ENCODE measurements at regions not wholly inside any gene's neighbourhood (a gene's known extent, or its start where the extent isn't known, plus 50 kb on each side); places are given as distances from the start of the nearest gene placed in this dataset.
"Not testable (repeated sequence)": the region's sequence is repeated elsewhere in the genome, so short reads cannot be mapped to it uniquely, and the experiment has no call there.

DNA sequence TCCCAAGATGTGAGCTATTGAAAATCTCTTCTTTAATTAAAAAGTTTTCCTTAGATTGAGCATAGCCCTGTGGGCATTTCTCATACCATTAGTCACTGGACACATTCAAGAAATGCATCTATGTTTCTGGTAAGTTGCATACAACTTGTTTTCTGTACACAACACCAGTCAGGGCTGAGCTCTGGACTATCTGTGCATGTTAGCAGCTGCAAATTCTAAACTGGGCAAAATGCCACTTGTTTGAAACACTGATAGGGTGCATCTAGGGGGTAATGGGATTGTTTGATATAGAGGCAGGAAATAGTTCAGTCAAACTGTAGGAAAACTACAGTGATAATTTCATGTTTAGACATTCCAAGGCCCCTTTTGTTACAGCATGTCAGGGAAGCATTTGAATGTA lies 145.6 kb upstream of the NPY start:
- no peak for DNase-seq

DNA sequence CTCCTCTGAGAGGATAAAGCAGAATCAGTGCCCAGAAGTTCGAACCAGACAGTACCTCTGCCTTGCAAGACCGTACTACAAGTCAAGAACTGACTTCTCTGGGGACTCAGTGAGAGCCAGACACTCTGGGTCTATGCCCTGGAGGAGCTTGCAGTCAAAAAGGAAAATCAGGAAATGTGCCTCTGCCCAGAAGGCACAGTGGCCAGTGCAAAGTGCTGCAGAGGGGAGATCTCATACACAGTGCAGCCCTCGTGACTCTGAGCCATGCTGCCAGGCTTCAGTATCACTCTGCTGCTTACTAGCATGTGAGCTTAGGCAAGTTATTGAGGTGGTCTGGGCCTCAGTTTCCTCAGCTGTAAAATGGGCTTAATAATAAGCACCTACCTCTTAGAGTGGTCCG lies 144.0 kb upstream of the NPY start:
- DNase-seq, result no peak

DNA sequence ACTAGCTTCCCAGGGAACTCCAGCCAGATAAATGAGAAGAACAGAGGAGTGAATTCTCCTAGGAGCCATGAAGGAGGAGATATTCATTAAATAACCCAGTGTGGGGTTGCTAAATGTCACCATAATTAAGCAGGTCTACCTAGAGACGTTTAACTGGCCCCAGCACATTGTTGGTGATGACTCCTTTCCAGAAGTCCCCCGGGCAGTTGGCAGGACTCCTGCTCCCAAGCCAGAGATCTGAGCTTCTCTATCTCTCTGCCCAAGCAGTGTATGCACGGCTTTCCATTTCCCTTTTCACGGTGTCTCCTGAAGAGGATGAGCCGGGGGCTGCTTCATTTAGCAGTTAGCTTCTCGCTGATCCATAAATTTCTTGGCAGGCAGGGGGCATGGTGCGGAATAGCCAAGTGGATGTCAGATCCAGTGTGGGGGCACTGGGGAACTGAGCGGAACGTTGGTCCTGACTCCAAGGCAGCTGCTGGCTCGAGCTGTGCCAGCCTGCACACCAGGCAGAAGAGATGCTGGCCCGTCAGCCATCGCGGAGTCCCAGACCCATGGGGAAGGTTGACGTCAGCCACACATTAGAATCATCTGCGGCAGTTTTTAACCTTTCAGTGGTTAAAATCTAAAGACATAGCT lies 142.0 kb upstream of the NPY start:
- DNase-seq, result no peak

DNA sequence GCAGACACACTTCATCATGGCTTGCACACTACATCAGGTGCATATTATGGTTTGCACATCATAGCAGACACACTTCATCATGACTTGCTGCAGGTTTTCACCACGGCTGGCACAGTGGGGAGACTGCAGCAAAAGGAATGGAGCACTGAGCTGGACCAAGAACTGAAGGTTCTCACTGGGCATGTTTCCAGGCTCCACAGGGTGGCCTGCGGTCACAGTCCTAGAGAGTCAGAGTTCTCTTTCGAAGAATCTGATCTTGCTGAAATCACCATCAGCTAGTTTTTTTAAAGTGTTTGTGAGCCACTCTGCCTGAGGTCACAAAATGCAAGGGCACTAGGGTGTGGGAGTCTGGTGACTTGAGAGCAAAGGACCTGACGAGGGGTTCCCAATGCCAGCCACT lies 140.4 kb upstream of the NPY start:
- no peak for DNase-seq

DNA sequence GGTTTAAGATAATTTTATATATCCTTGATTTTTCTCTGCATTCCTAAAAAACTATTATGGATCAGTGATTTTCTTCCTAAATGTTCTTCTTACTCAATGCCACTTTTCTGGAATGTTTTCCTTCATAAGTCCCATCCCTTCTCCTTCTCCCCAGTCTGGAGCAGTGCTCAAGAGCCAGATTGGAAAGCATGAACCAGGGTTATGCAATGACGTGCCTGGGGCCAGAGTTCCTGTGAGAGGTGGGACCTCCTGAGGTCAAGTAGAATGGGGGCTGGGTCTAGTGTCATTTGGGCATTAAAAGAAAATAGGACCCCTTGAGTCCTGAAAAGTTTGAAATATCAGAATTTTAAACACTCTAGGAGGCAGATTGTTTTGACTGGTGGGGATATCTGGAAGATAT lies 132.0 kb upstream of the NPY start:
- DNase-seq, result no peak

DNA sequence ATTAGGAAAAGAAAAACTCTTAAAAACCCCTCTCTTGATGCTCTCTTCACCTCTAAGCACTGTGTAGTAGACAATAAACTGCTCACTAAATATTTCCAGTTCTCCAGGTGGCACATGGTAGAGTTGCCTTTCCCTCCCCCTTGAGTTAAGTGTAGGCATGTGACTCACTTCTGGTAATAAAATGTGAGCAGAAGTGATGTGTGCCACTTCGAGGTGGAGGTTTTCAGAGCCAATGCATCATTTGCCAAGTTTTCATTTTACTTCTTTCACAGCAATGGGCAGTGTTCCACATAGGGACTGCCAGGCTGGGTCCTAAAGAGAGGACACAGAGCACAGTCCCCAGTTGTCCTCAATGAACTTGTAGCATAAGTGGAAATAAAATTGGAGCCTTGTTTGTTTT lies 131.6 kb upstream of the NPY start:
- DNase-seq, result no peak

DNA sequence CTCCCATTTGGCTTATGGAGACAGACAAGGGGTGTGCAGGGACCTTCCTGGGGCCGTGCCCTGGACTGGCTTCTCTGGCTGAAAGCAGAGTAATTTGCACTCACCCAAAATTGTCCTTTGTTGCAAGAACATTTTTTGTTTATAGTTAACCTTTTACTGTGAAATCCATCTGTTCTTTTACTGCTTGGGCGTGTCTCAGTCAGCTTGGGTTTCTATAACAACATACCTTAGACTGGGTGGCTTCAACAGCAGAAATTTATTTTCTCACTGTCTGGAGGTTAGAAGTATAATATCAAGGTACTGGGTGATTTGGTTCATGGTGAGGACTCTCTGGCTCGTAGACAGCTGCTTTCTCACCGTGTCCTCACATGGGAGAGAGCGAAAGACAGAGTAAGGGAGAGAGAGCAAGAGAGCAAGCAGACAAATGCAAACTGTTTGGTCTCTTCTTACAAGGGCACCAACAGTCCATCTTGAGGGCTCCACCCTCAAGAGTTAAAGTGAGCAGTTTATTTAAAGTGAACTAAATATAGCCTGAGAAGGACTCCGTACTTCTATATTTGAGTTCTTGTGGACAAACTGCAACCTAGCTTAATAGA lies 131.0 kb upstream of the NPY start:
- DNase-seq, result no peak

DNA sequence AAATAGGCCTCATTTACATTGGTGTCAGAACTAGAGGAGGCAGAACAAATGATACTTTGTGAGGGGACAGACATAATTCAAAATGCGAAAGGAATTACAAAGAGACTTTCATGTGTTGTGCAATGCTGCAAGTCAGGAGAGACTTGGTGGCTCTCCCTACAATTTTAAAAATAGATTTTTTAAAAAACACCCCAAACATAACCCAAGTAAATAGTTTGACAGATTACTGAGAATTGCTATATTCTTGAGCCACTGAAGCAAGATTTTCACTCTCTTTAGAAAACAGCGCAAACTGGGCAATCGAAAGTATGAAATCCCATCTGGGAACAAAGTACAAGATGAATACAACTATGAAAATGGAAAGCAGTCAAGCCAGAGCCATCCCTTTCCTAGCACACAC lies 126.3 kb upstream of the NPY start:
- no peak for DNase-seq

DNA sequence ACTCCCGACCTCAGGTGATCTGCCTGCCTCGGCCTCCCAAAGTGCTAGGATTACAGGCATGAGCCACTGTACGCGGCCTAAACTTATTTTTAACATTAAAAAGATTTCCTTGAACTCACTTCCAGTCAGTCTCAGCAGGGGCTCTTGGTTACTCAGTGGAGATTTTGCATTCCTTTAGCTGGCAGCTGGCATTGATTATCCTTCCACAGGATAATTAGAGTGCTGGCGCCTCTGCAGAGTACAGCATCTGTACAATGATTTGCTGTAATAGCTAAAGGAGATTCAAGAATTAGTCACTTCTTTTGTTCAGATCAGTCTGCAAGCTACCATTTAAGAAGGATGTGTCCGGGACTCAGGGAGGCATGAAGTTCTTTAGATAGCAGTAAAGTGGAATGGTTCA lies 125.0 kb upstream of the NPY start:
- no peak for DNase-seq

DNA sequence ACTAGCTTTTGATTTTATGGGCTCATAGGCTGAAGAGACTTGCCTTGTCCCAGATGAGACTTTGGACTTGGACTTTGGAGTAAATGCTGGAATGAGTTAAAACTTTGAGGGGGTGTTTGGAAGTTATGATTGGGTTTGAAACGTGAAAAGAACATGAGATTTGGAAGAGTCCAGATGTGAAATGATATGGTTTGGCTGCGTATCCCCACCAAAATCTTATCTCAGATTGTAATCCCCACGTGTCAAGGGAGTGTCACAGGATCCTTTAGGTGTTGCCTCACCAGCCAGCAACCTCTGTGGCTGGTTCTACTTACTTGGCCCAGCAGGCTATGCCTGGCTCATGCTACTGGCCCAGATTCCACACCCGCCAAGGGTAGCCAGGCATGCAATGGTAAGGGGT lies 119.6 kb upstream of the NPY start:
- no peak for DNase-seq

DNA sequence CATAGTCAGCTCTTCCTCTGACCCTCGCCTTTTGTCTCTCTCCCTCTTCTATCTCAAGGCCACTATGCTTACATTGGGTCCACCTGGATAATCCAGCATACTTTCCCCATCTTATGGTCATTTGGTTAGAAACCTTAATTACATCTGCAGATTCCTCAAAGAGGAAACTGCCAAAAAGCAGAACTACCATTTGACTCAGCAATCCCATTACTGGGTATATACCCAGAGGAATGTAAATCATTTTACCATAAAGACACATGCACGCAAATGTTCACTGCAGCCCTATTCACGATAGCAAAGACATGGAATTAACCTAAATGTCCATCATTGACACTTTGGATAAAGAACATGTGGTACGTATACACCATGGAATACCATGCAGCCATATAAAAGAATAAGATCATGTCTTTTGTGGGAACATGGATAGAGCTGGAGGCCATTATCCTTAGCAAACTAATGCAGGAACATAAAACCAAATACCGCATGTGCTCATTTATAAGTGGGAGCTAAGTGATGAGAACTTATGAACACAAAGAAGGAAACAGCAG lies 114.8 kb upstream of the NPY start:
- no peak for DNase-seq

DNA sequence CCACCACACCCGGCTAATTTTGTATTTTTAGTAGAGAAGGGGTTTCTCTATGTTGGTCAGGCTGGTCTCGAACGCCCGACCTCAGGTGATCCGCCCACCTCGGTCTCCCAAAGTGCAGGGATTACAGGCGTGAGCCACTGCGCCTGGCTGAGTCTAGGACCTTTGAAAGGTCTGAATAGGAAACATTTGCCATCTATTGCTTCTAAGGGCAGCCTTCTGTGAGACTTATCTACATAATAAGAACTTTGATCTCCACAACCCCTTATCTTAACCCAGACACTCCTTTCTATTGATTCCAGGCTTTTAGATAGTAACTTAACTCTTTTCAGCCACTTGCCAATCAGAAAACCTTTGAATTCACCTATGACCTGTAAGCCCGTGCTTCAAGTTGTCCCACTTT lies 112.0 kb upstream of the NPY start:
- not testable (repeated sequence) for DNase-seq

DNA sequence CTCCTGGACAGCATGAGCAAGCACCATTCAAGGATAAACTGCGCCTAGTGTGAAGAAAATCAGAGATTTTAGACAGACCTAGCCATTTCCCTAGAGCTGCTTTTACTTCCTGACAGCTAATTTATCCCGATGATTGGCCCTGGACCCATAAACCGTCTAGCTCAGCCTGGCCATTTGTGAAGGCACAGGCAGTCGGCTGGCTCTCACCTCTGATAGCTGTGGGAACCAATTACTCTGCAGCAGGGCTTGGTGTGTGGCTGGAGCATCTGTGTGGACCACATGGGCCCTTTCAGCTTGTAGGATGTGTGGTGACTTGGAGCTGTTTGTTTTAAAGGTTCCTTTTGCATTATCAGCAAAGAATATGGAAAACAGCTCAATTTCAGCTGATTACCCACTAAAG lies 111.1 kb upstream of the NPY start:
- no peak for DNase-seq

DNA sequence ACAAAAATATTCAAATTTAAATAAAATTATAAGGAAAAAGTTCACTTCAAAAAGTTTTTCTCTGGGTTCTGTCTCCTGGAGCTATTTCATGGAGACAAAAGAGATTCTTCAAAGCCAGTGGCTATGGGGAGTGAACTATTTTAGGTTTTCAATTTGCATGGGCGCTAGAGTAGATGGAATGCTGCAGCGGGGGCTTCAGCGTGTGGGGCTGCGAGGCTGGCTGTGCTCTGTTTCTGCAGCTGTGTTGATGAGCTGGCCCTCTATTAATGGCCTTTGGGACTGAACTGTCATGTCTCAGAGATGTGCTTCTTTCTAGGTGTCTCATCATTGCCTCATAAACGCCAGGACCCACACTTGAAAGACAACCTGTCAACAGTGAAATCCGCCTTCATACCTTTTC lies 108.4 kb upstream of the NPY start:
- no peak for DNase-seq

DNA sequence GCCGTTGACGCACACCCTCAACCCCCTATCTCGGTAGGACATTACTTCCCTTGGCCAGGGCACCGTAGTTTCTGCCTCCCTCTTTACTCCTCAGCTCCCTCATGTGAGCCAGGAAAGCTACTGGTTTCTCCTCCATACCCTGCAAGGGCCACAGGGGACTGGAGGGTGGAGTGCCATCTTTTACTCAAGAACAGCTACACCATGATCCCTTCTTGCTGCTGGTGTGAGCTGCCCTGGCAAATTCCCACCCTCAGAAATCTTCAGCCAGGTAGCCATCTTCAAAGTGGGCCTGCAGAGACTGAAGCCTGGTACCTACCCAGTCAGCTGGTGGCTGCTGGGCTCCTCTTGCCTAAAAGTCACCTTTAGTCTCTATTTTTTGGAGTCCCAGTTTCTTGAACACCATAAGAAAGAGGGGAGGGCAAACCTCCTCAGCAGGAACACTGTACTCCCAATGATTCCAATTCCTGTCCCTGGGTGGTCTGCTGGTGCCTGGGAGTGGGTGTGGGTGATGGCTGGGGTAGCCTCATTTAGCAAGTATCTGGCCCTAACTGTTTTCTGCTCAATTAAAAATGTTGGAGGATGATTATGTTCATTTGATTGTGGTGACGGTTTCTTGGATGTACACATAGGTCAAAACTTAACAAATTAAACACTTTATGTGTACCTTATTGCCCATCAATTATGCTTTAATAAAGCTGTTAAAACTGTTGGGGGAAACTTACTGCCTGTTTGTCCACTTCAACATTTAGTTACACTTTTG lies 105.0 kb upstream of the NPY start:
- DNase-seq, result no peak

DNA sequence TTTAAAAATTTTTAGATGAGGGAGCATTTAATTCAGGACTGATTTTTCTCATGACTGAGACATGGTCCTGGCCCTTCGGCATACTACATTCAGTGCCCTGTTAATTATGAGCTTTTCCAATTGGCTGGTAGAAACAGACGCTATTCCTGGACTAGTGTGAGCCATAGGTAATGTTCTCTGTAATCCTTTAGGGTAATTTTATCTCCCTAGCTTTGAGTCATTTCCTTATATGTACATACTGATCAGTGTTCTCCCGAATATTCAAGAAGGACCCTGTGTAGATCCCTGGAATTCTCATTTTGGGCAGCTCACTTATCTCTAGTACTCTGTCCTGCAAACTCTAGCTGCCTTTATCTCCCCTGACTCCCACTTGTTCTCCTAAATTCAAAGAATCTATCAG lies 92.6 kb upstream of the NPY start:
- DNase-seq, result no peak

DNA sequence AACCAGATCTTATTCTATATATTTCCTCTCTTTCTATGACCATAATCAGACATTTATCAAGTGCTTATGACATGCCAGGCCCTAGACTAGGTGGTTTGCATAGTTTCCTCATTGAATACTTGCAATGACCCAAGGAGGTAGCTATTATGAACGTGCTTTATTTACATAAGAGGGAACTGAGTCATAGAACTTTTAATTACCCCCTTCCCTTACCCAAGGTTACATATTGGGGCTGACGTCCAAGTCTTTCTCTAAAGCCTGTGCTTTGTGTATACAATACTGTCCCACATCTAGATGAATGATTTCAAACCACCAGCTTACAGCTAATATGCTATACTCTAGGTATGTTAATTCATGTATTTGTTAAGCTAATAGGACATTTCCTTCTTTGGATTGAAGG lies 91.9 kb upstream of the NPY start:
- no peak for DNase-seq

DNA sequence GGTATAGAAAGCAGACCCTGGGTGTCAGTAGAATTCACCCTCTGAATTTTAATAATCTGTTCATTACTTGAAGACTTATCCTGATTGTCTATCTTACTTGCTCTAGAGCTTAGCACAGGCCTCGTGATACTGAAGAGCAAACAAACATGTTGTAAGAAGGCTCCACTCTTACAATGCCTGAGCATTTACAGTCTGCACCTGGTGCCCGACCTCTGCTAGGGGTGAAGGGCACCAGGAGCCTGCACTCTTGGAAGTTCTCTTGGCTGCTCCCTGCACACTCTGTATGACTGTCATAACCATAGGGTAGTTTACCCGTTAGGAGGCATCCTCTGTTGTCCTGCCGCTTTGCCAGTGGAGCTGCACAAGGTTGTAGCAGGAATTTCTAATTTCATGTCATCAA lies 91.3 kb upstream of the NPY start:
- DNase-seq, result no peak

DNA sequence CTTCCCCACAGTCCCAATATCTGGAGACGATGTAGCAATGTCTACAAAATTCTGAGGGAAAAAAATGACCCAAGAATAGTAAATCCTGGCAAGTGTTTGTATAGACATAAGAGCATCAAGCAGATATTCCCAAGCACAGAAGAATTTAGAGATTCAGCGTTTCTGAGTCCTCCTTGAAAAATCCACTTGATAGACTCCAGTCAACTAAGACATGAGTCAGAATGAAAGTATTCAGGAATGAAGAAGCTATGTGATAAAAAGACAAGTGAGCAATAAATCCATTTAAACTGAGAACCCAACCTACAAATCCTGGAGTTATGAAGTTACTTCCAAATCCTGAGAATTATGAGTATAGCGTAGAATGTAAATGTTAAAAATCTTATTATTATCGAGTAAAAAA lies 86.1 kb upstream of the NPY start:
- no peak for DNase-seq

DNA sequence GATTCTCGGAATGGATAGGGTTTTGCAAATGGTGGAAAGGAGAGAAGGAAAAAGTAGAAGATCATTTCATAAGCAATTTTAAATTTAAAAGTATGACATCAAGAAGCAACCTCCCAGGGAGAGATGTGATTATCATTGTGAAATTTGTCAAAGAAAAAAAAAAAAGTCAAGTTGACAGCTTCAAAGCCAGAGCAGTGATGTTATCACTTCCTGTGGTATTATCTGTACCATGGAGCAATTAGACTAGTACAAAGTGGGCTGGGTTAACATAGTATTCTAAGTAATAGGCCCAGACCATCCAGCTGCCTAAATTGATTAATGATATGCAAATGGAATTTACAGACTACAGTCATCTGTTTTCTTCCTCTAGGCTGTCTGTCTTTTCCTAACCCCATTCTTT lies 84.0 kb upstream of the NPY start:
- no peak for DNase-seq

DNA sequence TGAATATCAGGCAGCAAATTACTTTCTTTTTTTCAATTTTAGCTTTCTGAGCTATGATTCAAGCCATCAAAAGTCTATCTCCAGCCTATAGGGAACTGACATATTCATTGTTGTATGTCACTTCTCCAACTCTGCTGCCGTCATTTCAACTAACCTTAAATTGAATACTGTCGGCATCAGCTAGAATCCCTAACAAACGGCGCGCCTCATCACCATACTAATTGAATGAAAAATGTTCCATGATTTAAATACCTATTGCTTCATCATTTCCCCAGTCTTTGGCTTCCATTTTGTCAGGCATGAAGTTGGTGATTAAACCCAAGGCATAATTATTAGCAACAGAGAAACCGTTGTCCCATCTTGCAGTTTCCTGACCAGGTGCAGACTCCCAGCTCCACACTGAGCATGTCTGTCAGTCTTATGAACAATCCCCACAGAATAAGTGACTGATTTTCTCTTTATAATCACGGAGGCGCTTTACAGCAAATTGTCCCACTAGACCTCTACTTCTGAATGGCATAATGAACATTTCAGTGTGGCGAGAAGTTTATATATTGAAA lies 83.5 kb upstream of the NPY start:
- DNase-seq, result no peak

DNA sequence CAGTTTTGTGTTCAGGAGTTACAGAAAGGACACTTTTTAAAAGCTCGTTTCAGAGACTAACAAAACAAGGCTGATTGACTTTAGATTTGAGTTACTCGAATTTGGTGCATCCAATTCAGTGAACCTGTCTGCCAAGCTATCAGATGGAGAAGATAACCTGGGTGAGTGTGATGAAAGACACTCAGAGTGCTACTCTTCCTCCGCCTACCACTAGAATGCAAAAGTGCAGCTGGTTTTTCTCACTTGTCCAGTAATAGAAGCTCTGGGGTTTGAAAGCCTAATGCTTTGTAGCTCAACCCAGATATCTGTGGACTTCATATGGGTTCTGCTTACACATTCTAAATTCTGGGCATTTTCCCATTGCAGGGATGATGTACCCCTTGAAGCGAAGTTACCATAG lies 82.8 kb upstream of the NPY start:
- no peak for DNase-seq

DNA sequence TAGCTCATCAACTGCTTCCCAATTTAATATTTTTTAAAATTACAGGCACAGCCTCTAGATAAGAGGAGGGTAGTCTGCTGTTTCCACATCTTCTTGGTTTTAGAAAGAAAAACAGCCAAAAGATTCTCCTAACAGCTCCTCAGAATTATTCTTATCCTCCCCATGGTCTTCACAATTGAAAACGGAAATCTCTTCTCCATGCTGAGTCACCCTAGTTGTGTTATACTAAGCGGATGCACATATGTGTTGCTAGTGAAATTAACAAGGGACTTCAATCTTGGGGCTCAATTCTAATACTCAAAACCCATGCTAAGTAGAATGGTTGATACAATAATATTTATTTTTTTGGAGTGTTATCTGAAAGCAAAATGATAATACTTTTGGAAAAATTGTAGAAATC lies 71.9 kb upstream of the NPY start:
- no peak for DNase-seq

DNA sequence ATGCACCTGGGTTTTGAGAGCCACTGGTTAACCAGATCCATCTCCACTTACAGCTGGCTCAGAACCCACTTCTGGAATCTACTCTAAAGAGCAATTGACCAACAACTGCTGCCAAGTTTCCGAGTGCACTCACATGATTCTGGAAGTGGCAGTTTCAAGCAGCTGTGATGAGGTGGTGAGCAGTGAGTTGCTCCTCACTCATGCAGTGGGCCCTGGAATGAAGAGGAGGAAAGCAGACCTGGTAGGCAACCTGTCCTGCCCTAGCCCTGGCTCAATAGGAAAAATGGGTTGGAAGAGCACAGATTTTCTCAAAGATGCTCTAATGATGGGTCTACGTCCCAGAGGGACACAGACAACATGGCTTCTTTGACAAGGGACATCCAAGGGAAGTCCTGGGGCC lies 70.7 kb upstream of the NPY start:
- DNase-seq, result no peak
